ENCODE measurements at regions not wholly inside any gene's neighbourhood (a gene's known extent, or its start where the extent isn't known, plus 50 kb on each side); places are given as distances from the start of the nearest gene placed in this dataset.

GRCh38 chr13:22748866-22749577 lies 431.8 kb upstream of the SGCG start:
- no peak for TF ChIP-seq CTCF (conservative IDR thresholded peaks at IDR 0.05)
- no peak overlapping the region for H3K27ac ChIP-seq

GRCh38 chr13:22749626-22750025 lies 431.2 kb upstream of the SGCG start:
- no peak overlapping the region for H3K27ac ChIP-seq
- no peak for TF ChIP-seq CTCF (conservative IDR thresholded peaks at IDR 0.05)

GRCh38 chr13:22757530-22758120 lies 423.2 kb upstream of the SGCG start:
- no peak overlapping the region for H3K27ac ChIP-seq
- TF ChIP-seq CTCF (conservative IDR thresholded peaks at IDR 0.05): peak; percentile 72

GRCh38 chr13:22758245-22758644 lies 422.5 kb upstream of the SGCG start:
- no peak overlapping the region for H3K27ac ChIP-seq
- TF ChIP-seq CTCF (conservative IDR thresholded peaks at IDR 0.05): no peak

GRCh38 chr13:22761709-22762108 lies 419.1 kb upstream of the SGCG start:
- H3K27ac ChIP-seq: no peak overlapping the region
- no peak for TF ChIP-seq CTCF (conservative IDR thresholded peaks at IDR 0.05)

GRCh38 chr13:22765547-22765946 lies 415.2 kb upstream of the SGCG start:
- no peak for TF ChIP-seq CTCF (conservative IDR thresholded peaks at IDR 0.05)
- no peak overlapping the region for H3K27ac ChIP-seq

- no peak overlapping the region for H3K27ac ChIP-seq
- no peak for TF ChIP-seq CTCF (conservative IDR thresholded peaks at IDR 0.05)
Observed at GRCh38 chr13:22770891-22771290, 409.9 kb upstream of the SGCG start.
